ENCODE measurements at regions not wholly inside any gene's neighbourhood (a gene's known extent, or its start where the extent isn't known, plus 50 kb on each side); places are given as distances from the start of the nearest gene placed in this dataset.
A peak's percentile ranks its signal among the peaks of the same experiment; 100 is the strongest.
"Not testable (repeated sequence)": the region's sequence is repeated elsewhere in the genome, so short reads cannot be mapped to it uniquely, and the experiment has no call there.

- DNase-seq (ENCODE audit: low read depth in 2 of 2) = not testable (repeated sequence)
Measured at GRCh38 chr3:89747541-89748278, 640.3 kb downstream of the EPHA3 start.

DNA sequence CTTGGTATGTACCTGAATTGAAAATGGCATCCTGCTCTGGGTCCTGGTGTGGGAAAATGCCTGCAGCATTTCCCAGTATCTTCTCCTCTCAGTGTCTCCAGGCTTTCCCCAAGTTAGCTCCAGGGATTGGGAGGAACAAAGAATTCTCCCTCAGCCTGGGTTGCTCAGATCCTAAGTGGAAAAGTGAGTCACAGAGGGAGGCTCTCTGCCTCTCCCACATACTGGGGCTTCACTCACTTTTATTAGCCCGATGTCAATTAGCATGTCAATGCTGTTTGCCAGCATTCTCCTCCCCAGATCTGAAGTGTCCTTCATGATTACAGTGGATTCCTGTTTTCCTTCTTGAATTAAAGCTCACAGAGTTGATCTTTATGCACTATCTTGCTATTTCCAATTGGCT, 655.0 kb downstream of the EPHA3 start:
- DNase-seq (ENCODE audit: low read depth in 2 of 2) = no peak

GRCh38 chr3:89783341-89783927, 676.0 kb downstream of the EPHA3 start:
- no peak for DNase-seq (ENCODE audit: low read depth in 2 of 2)

GRCh38 chr3:89787485-89787884, 680.1 kb downstream of the EPHA3 start:
- peak; percentile 36 to 53 for DNase-seq (ENCODE audit: low read depth in 2 of 2)

DNA sequence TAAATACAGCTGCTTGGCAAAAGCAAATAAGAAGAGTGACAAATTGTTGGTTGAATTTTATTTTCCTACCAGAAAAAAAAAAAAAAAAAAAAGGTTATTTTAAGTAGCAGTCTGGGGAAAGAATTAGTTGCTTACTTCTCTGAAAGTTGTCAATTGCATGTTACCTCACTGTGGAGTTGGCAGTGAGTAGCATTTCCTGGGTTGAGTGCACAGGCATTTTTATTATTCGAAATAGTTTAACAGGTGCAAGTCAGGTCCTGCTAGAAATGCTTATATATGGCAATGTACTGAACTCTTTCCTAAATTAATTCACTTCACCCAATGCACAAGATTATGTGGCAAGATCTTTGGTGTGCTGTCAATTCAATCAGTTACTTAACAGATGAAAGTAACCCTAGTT, 680.6 kb downstream of the EPHA3 start:
- no peak for DNase-seq (ENCODE audit: low read depth in 2 of 2)

- DNase-seq (ENCODE audit: low read depth in 2 of 2) = no peak
Measured at GRCh38 chr3:89795506-89795905, 688.1 kb downstream of the EPHA3 start.

GRCh38 chr3:89802881-89803280, 695.5 kb downstream of the EPHA3 start:
- DNase-seq (ENCODE audit: low read depth in 2 of 2) = no peak

- DNase-seq (ENCODE audit: low read depth in 2 of 2) = no peak
Measured at GRCh38 chr3:89803711-89804110, 696.3 kb downstream of the EPHA3 start.

DNA sequence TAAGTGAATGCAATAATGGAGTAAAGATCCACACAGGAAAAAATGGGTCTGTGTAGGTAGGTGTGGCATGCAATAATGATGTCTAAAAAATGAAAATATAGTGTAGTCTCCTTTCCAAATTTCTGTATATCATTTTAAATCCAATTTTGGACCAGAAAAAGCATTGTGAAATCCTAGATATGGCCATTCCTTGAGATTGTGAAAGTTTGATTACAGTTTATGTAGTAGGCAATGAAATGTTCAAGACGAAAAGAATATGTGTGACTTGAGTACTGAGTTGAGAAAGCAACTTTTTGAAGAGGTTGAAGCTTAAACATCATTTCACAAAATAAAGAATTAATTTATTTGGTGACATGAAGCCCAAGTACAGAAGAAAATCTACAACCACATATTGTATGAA, 698.7 kb downstream of the EPHA3 start:
- no peak for DNase-seq (ENCODE audit: low read depth in 2 of 2)

DNA sequence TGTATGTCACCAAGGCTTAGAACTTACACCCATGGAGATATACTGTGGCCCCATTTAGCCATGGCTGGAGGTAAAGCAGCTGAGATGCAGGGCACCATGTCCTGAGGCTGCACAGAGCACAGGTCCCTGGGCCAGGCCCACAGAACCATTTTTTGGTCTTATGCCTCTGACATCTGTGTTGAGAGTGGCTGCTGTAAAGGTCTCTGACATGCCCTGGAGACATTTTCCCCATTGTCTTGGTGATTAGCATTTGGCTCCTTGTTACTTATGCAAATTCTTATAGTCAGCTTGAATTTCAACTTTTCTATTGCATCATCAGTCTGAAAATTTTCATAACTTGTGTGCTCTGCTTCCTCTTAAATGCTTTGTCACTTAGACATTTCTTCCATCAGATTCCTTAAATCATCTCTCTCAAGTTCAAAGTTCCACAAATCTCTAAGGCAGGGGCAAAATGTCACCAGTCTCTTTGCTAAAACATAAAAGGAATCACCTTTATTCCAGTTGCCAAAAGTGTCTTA, 701.3 kb downstream of the EPHA3 start:
- no peak for DNase-seq (ENCODE audit: low read depth in 2 of 2)

DNA sequence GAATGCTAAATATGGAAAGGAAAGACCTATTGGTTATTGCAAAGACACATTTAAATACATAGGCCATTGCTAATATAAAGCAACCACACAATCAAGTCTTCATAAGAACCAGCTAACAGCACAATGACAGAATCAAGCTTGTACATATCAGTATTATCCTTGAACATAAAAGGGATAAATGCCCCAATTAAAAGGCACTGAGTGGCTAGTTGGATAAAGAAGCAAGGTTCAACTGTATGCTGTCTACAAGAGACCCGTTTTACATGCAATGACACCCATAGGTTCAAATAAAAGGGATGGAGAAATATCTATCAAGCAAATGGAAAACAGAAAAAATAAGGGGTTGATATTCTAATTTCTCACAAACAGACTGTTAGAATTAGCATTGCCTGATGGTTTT, 706.1 kb downstream of the EPHA3 start:
- DNase-seq (ENCODE audit: low read depth in 2 of 2) = no peak

GRCh38 chr3:89841041-89841440, 733.6 kb downstream of the EPHA3 start:
- no peak for DNase-seq (ENCODE audit: low read depth in 2 of 2)

DNA sequence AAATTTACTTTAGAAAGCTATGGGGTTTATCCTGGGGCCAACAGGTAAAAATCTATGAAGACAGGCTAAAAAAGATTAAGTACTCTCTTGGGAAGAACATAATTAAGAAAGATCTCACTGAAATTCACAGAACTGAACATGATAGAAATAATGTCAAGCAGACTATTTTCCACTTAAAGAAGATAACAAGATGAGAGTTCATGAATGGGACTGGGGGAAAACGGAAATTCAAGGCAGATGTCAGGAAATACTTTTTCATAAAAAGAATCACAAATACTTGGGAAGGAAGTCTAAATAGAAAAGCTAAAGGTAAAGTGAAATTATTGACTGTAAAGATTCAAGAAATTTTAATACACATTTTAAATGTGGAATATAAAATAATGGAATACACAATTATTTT, 737.6 kb downstream of the EPHA3 start:
- no peak for DNase-seq (ENCODE audit: low read depth in 2 of 2)

DNA sequence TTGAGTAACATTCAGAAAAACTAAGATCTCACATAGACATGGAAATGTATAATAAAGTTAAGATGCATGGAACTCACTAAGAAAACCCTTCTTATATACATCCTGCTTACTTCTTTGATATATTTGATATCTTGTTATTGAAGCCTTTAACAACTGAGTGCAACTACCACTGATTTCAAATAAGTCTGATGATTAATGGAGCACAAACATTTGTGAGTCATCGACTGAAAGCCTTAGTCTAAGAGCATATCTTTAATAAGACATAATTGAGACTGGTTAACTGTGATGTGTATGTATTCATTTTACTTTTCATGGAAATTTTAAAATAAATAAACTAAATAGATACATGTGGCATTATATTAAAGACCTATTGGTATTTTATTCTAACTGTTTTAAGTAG, 740.5 kb downstream of the EPHA3 start:
- no peak for DNase-seq (ENCODE audit: low read depth in 2 of 2)

DNA sequence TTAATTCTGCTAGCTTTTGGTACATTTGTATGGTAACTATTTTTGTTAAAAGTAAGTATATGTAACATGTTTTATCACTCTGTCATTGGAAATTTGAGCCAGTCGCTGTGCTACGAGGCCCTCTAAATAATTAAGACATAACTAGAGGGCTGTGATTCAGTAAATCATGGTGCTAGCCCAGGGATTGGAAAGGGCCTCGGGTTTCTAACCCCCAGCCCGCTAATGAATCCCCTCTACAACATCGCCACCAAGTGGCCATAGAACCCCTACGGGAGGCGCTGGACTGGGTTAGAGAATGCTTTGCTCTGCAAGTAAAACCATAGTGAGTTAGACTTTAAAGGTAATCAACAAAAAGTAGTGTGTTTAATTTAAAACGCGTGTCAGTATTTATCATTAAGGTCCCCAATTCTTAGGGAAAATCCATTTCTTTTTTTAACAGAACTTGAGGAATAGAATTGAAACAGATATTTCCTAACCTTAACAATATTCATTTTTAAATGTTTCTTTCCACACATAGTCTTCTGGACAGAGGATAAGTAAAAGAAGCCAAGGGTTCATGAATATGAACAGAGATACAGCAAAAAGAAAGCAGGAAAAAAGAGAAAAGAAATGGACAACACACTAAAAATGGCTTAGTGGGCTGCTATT, 744.7 kb downstream of the EPHA3 start:
- peak; percentile 8 to 9 for DNase-seq (ENCODE audit: low read depth in 2 of 2)

GRCh38 chr3:89859757-89860156, 752.3 kb downstream of the EPHA3 start:
- DNase-seq (ENCODE audit: low read depth in 2 of 2) = no peak

- no peak for DNase-seq (ENCODE audit: low read depth in 2 of 2)
Measured at GRCh38 chr3:89867286-89867685, 759.9 kb downstream of the EPHA3 start.

DNA sequence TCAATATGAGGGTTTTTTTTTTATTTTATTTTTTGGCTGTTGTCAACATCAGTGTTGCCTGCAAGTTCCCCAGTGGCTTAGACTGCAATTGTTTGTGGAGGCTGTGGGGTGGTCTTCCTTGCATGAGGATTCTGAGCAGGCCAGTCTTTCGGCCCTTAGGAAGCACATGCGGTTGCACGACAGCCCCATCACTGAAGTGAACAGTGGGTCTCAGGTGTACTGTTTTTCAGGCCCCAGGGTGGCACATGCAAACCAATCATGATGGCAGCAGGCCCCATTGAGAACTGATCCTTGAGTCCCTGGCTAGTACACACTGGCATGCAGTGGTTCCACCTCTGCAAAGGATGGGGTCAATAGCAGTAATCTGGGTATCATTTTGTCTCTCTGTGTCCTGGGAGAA, 768.7 kb downstream of the EPHA3 start:
- no peak for DNase-seq (ENCODE audit: low read depth in 2 of 2)

GRCh38 chr3:89877230-89877629, 769.8 kb downstream of the EPHA3 start:
- DNase-seq (ENCODE audit: low read depth in 2 of 2) = no peak

DNA sequence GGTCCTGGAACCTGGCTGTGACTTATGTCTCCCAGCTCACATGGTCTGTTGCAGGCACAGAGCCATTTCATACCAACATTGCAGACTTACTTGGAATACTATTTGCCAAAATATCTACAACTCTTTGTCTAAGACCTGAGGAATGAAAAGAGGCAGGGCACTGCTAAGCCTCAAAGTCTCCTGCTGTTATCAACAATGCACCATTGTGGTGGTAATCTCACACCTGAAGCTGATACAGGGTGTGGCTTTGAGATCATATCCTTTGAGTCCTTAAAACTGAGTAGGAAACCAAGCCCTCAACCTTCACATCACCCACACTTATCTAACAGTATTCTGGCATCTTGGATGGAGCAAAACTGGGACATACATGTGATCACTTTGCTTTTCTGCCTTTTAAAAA, 782.0 kb downstream of the EPHA3 start:
- no peak for DNase-seq (ENCODE audit: low read depth in 2 of 2)

DNA sequence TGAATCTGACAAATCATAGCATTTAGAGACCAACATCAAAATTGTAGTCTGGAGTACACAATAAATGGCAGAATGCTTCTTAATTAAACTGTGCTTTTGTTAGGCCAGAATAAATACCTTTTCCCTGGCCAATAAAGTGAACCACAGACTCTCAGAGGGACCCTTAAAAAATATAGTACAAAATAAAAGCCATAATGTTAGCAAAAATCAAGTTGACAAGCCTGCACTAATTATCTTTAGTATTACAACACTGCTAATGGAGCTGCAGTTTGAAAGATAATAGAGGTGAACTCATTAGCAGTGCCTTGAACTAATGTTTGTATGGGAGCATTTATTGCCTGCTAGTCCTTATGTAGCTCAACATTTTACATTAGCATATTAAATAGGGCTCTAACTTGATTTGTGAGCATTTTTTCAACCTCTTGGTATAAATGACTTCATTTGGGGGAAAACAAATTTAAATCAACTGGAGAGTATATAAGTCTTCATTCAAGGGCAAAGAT, 801.3 kb downstream of the EPHA3 start:
- no peak for DNase-seq (ENCODE audit: low read depth in 2 of 2)

DNA sequence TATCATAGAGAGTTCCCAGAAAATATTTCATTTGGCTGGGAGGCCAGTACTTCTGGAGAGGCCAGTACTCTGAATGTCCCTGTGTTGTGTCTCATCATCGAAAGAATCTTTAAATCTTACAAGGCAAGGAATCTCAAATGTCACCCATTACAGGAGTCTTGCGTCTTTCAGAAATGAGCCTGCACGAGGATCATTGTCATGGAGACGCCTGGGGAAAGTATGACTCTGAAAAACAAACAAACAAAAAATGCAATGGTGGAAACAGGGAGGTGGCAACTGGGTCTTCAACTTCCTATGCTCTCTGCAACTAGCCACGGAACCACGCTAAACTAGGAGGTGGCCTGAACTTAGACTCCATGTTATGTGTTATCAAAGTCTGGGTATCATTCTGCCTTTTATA, 804.6 kb downstream of the EPHA3 start:
- DNase-seq (ENCODE audit: low read depth in 2 of 2) = no peak
